ENCODE measurements at regions not wholly inside any gene's neighbourhood (a gene's known extent, or its start where the extent isn't known, plus 50 kb on each side); places are given as distances from the start of the nearest gene placed in this dataset.
"Not testable (repeated sequence)": the region's sequence is repeated elsewhere in the genome, so short reads cannot be mapped to it uniquely, and the experiment has no call there.

GRCh38 chr6:159594106-159594749, 98.8 kb downstream of the SOD2 start:
- no peak for DNase-seq

GRCh38 chr6:159590835-159591234, 102.2 kb downstream of the SOD2 start:
- no peak for DNase-seq

DNA sequence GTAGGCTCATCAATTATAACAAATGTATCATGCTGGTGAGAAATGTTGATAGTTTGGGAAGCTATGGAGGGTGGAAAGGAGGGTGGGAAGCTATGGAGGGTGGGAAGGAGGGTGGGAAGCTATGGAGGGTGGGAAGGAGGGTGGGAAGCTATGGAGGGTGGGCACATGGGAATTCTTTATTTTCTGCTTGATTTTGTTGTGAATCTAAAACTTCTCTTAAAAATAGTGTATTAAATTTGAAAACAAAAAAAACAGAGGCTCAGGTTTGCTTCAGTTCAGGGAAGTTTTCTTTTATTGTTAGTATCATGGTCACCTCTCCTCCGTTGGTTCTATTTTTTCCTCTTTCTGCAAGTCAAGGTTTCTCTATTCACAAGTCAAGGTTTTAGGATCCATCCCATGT, 106.4 kb downstream of the SOD2 start:
- DNase-seq, result no peak

- DNase-seq, result no peak
Observed at GRCh38 chr6:159582736-159583135, 110.3 kb downstream of the SOD2 start.

- no peak for DNase-seq
Observed at GRCh38 chr6:159578629-159579028, 114.4 kb downstream of the SOD2 start.

- no peak for DNase-seq
Observed at GRCh38 chr6:159577564-159577963, 115.5 kb downstream of the SOD2 start.

GRCh38 chr6:159572439-159573110, 120.5 kb downstream of the SOD2 start:
- DNase-seq, result no peak

DNA sequence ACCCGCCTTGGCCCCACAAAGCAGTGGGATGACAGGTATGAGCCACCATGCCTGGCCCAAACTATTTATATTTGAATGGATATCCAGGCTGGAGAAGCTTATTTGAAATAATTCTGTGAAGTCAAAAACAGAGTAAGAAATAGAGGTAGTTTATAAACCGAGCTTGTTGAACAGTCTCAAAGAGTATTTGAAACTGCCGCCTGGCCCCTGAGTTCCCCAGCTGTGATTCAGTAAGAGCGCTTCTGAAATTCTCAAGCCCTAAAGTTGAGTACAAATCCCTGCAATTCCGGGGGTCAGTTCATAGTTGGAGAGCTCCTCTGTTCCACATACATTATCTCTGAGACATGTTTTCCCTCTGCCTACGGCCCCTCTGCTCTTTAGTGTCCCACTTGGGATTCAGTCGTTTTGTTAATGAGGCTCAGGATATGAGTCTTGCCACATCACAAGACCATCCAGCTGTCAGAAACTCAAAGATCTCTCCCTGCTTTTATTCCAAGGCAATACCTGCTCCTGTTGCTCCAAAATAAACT, 127.8 kb downstream of the SOD2 start:
- no peak for DNase-seq

DNA sequence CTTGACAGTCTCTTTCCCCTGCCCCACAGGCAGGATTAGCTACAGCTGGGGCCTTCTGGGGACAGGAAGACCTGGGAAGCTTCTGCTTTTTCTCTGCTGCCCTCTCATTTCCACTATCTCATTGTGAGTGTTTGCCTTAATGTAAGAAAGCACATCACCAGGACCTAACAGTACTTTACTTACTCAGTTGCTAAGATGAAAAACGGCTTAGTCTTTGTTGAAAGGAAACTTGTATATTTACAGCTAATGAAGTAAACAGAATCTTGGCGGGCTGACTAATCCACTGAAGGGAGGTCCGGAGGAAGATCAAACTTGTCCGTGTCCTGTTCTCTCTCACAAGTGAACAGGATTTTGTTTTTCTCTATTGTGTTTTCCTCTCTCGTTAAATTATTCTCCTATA, 128.6 kb downstream of the SOD2 start:
- no peak for DNase-seq

- DNase-seq, result no peak
Observed at GRCh38 chr6:159557031-159557430, 136.0 kb downstream of the SOD2 start.

DNA sequence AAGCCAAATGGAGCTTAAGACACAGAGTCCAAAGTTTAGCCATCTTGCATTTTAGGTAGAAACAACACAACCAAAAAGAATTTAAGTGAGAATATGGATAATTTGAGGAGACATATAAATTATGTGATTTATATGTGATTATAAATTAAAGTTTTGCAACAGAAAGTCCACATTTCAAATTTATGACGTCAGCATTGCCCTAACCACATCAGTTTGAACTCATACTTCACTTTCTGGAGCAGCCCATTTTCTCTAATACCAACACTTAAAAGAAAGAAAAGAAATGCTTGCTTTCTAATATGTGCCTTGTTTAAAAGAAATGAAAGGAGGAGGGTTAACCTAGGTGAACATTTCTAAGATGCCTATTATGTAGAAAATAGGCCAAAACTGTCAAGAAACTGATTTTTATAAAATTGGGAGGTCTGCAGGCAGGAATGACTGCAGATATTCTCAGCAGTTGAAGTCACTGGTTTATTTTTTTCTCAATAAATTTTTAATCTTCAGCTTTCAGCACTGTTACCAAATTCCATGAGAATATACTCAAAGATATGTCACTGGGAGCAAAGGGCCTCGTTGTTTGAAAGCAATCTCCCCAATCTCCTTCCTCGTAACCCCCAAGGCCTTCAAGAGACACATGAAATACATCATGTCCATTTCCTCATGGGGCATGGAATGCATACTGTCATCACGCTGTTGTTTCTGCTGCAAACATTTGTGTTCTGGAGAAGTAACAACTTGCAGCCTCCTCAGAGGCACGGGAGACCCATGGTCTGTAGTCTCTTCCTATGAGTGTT, 137.8 kb downstream of the SOD2 start:
- no peak for DNase-seq

GRCh38 chr6:159541296-159541695, 151.7 kb downstream of the SOD2 start:
- no peak for DNase-seq

GRCh38 chr6:159540883-159541282, 152.2 kb downstream of the SOD2 start:
- DNase-seq, result no peak

- DNase-seq, result no peak
Observed at GRCh38 chr6:159540152-159540551, 152.9 kb downstream of the SOD2 start.

- not testable (repeated sequence) for DNase-seq
Observed at GRCh38 chr6:159538031-159538430, 155.0 kb downstream of the SOD2 start.

GRCh38 chr6:159535656-159536350, 157.2 kb downstream of the SOD2 start:
- DNase-seq, result no peak

GRCh38 chr6:159533568-159533967, 159.5 kb downstream of the SOD2 start:
- no peak for DNase-seq

DNA sequence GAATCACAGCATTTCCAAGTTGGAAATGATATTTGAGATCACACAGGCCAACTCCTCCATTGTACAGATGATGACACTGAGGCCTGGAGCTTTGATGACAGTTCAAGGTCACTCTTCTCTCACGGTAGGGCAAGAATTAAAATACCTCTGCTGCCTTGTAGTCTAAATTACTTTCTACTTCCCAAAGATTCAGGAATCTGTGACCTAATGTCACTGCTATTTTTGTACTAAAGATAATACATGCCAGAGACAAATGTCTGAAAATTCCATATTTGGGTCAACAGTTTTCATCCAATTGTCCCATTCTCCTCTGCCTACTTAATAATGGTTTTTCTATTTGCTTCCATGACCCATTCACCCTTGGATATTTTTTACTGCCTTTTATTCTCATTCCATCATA, 160.0 kb downstream of the SOD2 start:
- no peak for DNase-seq

- no peak for DNase-seq
Observed at GRCh38 chr6:159532155-159532554, 160.9 kb downstream of the SOD2 start.

DNA sequence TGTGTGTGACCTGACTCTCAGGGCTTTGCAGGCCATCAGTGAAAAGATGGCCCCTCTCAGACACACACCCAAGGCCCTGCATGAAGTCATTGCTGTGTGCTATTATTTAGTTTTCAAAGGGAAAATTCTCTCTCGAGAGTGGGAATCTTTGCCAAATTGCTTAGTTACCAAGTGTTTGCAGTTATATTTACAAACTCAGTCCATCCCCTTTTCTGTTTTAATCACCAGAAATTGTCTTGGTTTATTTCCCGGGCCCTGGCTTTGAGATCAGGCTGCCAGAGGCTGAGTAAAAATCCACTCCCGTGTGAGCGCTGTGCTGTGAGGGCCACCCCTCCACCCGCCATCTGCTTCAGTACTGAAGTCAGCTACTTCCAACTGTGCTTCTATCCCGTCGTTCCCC, 163.1 kb downstream of the SOD2 start:
- no peak for DNase-seq

GRCh38 chr6:159527351-159527750, 165.7 kb downstream of the SOD2 start:
- DNase-seq, result no peak

DNA sequence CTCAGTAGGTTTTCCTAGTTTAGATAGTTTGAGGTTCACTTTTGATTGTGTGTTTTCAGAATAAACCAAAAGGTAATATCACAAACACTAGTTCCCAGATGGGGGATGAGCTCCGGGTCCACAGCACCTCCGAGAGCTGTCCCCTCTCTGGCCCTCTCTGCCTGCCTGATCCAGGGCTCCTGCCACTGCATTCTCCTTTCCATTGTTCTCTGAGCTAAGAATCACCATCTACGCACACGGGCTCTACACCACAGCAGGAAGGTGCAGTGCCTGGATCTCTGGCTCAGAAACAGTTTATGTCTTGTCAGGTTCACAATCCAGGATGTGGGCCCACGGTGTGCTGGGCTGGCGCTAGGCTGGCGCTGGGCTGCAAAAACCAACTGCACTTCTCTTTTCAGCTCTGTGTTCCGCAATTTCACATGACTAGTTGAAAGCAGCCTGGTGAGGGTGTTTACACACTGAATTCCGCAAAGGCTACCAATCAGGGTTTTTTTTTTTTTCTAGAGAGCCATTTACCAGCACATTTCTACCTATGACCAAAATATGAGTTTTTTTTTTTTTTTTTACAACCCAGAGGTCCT, 167.5 kb downstream of the SOD2 start:
- peak; percentile 27 for DNase-seq
